Parathyroid adenoma (tissue), 2 donors: ENCODE measurements at regions not wholly inside any gene's neighbourhood (a gene's known extent, or its start where the extent isn't known, plus 50 kb on each side); places are given as distances from the start of the nearest gene placed in this dataset.

ENCODE experiments used
- H2AFZ ChIP-seq: fragments of 300-600 bp; sonication (generic); one replicate; pipeline ENCODE4 v1.7.0; 2017; ENCODE audit warnings: antibody characterized with exemption, mild to moderate bottlenecking
- H3K27ac ChIP-seq: fragments of 300-600 bp; sonication (generic); one replicate; pipeline ENCODE4 v1.7.0; 2017
- H3K27me3 ChIP-seq: fragments of 300-600 bp; sonication (generic); one replicate; pipeline ENCODE4 v1.7.0; 2017; ENCODE audit warnings: low read length; ENCODE audit not compliant: control insufficient read depth, insufficient read depth
- H3K36me3 ChIP-seq: fragments of 300-600 bp; sonication (generic); one replicate; pipeline ENCODE4 v1.7.0; 2017; ENCODE audit warnings: low read length; ENCODE audit not compliant: control insufficient read depth, insufficient read depth
- H3K4me1 ChIP-seq: fragments of 300-600 bp; sonication (generic); one replicate; pipeline ENCODE4 v1.7.0; 2017; ENCODE audit warnings: control low read depth
- H3K4me2 ChIP-seq: fragments of 300-600 bp; sonication (generic); one replicate; pipeline ENCODE4 v1.7.0; 2017; ENCODE audit warnings: low read length
- H3K4me3 ChIP-seq: fragments of 300-600 bp; sonication (generic); one replicate; pipeline ENCODE4 v1.7.0; 2017; ENCODE audit warnings: low read depth, low read length
- H3K79me2 ChIP-seq: fragments of 300-600 bp; sonication (generic); one replicate; pipeline ENCODE4 v1.7.0; 2017; ENCODE audit warnings: control low read depth
- H3K9ac ChIP-seq: fragments of 300-600 bp; sonication (generic); one replicate; pipeline ENCODE4 v1.7.0; 2017; ENCODE audit warnings: mild to moderate bottlenecking
- H3K9me3 ChIP-seq: fragments of 300-600 bp; sonication (generic); one replicate; pipeline ENCODE4 v1.7.0; 2017; ENCODE audit warnings: low read length; ENCODE audit not compliant: control insufficient read depth
- TF ChIP-seq, protein P1 (sequence below): fragments of 300-600 bp; sonication (generic); IDR thresholded peaks from one replicate; pipeline ENCODE4 v1.7.0; 2017; ENCODE audit warnings: antibody characterized with exemption, mild to moderate bottlenecking
- donor health status: primary hyperparathyroidism.

GRCh38 chr21:15659753-15660422 is 69.9 kb upstream of the USP25 start:
- Histone ChIP-seq H3K4me3 (no peak overlapping the region), H3K27ac (no peak overlapping the region), H3K36me3 (no peaks in the 10 kb centered on the region), H3K4me1 (no peaks in the 10 kb centered on the region), H3K27me3 (no peaks in the 10 kb centered on the region), H3K79me2 (no peaks in the 10 kb centered on the region), H2AFZ (no peak overlapping the region), H3K9ac (no peak overlapping the region), H3K9me3 (no peaks in the 10 kb centered on the region), H3K4me2 (no peak overlapping the region)
- TF ChIP-seq, protein P1, sequence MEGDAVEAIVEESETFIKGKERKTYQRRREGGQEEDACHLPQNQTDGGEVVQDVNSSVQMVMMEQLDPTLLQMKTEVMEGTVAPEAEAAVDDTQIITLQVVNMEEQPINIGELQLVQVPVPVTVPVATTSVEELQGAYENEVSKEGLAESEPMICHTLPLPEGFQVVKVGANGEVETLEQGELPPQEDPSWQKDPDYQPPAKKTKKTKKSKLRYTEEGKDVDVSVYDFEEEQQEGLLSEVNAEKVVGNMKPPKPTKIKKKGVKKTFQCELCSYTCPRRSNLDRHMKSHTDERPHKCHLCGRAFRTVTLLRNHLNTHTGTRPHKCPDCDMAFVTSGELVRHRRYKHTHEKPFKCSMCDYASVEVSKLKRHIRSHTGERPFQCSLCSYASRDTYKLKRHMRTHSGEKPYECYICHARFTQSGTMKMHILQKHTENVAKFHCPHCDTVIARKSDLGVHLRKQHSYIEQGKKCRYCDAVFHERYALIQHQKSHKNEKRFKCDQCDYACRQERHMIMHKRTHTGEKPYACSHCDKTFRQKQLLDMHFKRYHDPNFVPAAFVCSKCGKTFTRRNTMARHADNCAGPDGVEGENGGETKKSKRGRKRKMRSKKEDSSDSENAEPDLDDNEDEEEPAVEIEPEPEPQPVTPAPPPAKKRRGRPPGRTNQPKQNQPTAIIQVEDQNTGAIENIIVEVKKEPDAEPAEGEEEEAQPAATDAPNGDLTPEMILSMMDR: no peak

GRCh38 chr21:15660423-15660804 is 69.4 kb upstream of the USP25 start:
- Histone ChIP-seq H3K4me2 (no peak overlapping the region), H2AFZ (no peak overlapping the region), H3K9ac (no peak overlapping the region), H3K4me3 (no peak overlapping the region), H3K36me3 (no peaks in the 10 kb centered on the region), H3K9me3 (no peaks in the 10 kb centered on the region), H3K79me2 (no peaks in the 10 kb centered on the region), H3K4me1 (no peaks in the 10 kb centered on the region), H3K27ac (no peak overlapping the region), H3K27me3 (no peaks in the 10 kb centered on the region)
- TF ChIP-seq, protein P1: no peak

DNA sequence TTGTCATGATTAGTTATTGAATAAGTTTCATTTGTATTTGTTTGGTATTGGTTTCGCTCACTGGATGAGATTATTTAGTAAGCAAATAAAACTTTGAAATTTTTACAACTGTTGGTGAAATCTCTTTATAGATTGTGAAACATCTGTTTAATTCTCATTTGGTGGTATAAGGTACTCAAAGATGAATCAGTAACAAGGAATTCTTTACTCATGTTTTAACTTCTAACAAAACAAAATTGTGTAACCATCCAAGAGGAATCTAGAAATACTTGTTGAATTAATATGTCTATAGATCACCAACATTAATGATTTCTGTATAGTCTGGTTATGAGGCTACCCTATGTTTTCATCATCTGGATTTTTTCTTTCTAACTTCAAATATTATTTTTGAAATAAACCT is 62.8 kb upstream of the USP25 start:
- no peak overlapping the region for H3K4me2 ChIP-seq
- H3K27me3 ChIP-seq: no peaks in the 10 kb centered on the region

GRCh38 chr21:15667819-15668218 is 62.0 kb upstream of the USP25 start:
- Histone ChIP-seq H3K27me3 (no peaks in the 10 kb centered on the region), H3K27ac (no peak overlapping the region), H3K79me2 (no peaks in the 10 kb centered on the region), H3K9ac (no peak overlapping the region), H3K9me3 (no peaks in the 10 kb centered on the region), H3K36me3 (no peaks in the 10 kb centered on the region), H2AFZ (no peak overlapping the region), H3K4me1 (no peaks in the 10 kb centered on the region), H3K4me3 (no peak overlapping the region), H3K4me2 (no peak overlapping the region)
- TF ChIP-seq, protein P1: no peak

More for the DNA sequence above, 62.8 kb upstream of the USP25 start:
- Histone ChIP-seq H3K4me3 (no peak overlapping the region), H3K9me3 (no peaks in the 10 kb centered on the region), H3K27ac (no peak overlapping the region), H3K36me3 (no peaks in the 10 kb centered on the region), H3K79me2 (no peaks in the 10 kb centered on the region), H3K9ac (no peak overlapping the region), H2AFZ (no peak overlapping the region), H3K4me1 (no peaks in the 10 kb centered on the region)
- TF ChIP-seq, protein P1: no peak

- H3K27ac ChIP-seq: no peak overlapping the region
- no peak overlapping the region for H3K9ac ChIP-seq
- H3K36me3 ChIP-seq: no peaks in the 10 kb centered on the region
- no peaks in the 10 kb centered on the region for H3K4me1 ChIP-seq
- no peak overlapping the region for H3K4me3 ChIP-seq
- H2AFZ ChIP-seq: no peak overlapping the region
- no peaks in the 10 kb centered on the region for H3K9me3 ChIP-seq
- no peaks in the 10 kb centered on the region for H3K79me2 ChIP-seq
- H3K4me2 ChIP-seq: no peak overlapping the region
- H3K27me3 ChIP-seq: no peaks in the 10 kb centered on the region
- TF ChIP-seq, protein P1: no peak
Observed at GRCh38 chr21:15669247-15669646, 60.5 kb upstream of the USP25 start.
